ENCODE measurements at regions not wholly inside any gene's neighbourhood (a gene's known extent, or its start where the extent isn't known, plus 50 kb on each side); places are given as distances from the start of the nearest gene placed in this dataset.

- TF ChIP-seq CHD7 (IDR thresholded peaks at IDR 0.05; ENCODE audit: insufficient replicate concordance, low read length) = peak; percentile 66
- TF ChIP-seq SP1 (IDR thresholded peaks at IDR 0.05; ENCODE audit: low read depth, low read length) = peak; percentile 78
- peak; percentile 85 for TF ChIP-seq E2F6 (IDR thresholded peaks at IDR 0.05)
- TF ChIP-seq MAX (IDR thresholded peaks at IDR 0.05) = peak; percentile 83; the same call in 1 of the 2 replicates
- TF ChIP-seq SUZ12 (IDR thresholded peaks at IDR 0.05; ENCODE audit: low read length) = no peak
- TF ChIP-seq SRF (IDR thresholded peaks at IDR 0.05; ENCODE audit: low read depth, low read length) = no peak
- no peak for TF ChIP-seq GABPA (IDR thresholded peaks at IDR 0.05; ENCODE audit: borderline replicate concordance, insufficient read depth, low read length)
- no peak for TF ChIP-seq CHD1 (IDR thresholded peaks at IDR 0.05; ENCODE audit: low read depth, low read length)
Measured at GRCh38 chr5:96083361-96083881, 121.8 kb upstream of the ELL2 start (continued).

All from H1 (cell line).